Prostate gland (tissue), 2 donors: ENCODE measurements at regions not wholly inside any gene's neighbourhood (a gene's known extent, or its start where the extent isn't known, plus 50 kb on each side); places are given as distances from the start of the nearest gene placed in this dataset.
A peak's percentile ranks its signal among the peaks of the same experiment; 100 is the strongest.

Source experiments
- DNase-seq: peaks from one replicate; pipeline ENCODE4 v3.0.0-alpha.2; 2019; ENCODE audit warnings: low spot score
- H3K27ac ChIP-seq, 2 donors: fragments of 200-600 bp; sonication (generic); 2 replicates each; pipeline ENCODE4 v1.5.1; 2017 to 2019
- H3K27me3 ChIP-seq: fragments of 200-600 bp; sonication (generic); replicated peaks from 2 replicates; pipeline ENCODE4 v1.5.1; 2019; ENCODE audit not compliant: insufficient read depth
- H3K36me3 ChIP-seq, 2 donors: fragments of 200-600 bp; sonication (generic); 1 replicate in 1 of 2; 2 replicates in 1 of 2; pipeline versions ENCODE4 v1.5.1 to v1.8.1; 2017 to 2019
- H3K4me1 ChIP-seq: fragments of 200-600 bp; sonication (generic); replicated peaks from 2 replicates; pipeline ENCODE4 v1.5.1; 2019
- H3K4me3 ChIP-seq, 2 donors: fragments of 200-600 bp; sonication (generic); 2 replicates each; pipeline ENCODE4 v1.5.1; 2017 to 2019
- H3K9me3 ChIP-seq: fragments of 200-600 bp; sonication (generic); 2 replicates; pipeline ENCODE4 v1.5.1; 2017
- POLR2A ChIP-seq: fragments of 450-650 bp; IDR thresholded peaks from one replicate; pipeline ENCODE4 v1.6.1; 2016; ENCODE audit warnings: antibody characterized with exemption, mild to moderate bottlenecking
- POLR2AphosphoS5 ChIP-seq: sonication (generic); formaldehyde crosslinking; IDR thresholded peaks from one replicate; pipeline ENCODE4 v1.6.1; 2017; ENCODE audit warnings: antibody characterized with exemption
- WGBS: methylation state at CpG from one replicate; pipeline ENCODE4 v1.1.5; 2018; 5-methylcytosine and 5-hydroxymethylcytosine counted together
- intact Hi-C: fragments of 100-400 bp; cut with DNase I; formaldehyde crosslinking; loops from one replicate; pipeline ENCODE4 v1.14.2; 2022
- TF ChIP-seq, protein P1 (sequence below), 4 experiments: fragments of 200-600 bp in 2 of 4; fragments of 450-650 bp in 2 of 4; sonication (generic) in 2 of 4; IDR thresholded peaks; 1 replicate in 3 of 4; 2 replicates in 1 of 4; pipeline ENCODE4 v1.5.1; 2016 to 2019; ENCODE audit warnings: antibody characterized with exemption in 4 of 4, mild to moderate bottlenecking in 2 of 4, moderate library complexity in 2 of 4

DNA sequence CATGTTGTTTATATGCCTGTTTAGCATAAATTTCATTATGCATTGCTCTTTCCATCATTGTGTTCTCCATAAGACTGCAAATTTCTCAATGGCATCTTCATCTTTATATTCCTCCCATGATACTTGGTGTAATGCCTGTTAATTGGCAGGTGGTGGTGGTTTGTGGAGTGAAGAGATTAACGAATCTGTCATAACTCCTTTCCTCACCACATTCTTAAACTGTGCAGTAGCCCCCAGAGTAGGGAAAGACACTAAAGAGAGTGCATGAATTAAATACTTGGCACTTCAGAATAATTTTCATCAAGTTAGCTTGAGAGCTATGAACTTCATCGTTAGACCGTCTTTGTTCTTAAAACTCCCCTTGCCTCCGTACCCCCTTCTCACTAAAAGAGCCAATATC lies 329.7 kb downstream of the HS3ST3B1 start:
- H3K27ac ChIP-seq, result no peak overlapping the region
- 67% methylated on average over 4 of the region's 4 CpGs for WGBS
- no peaks in the 10 kb centered on the region for H3K27me3 ChIP-seq
- H3K36me3 ChIP-seq, result no peaks in the 10 kb centered on the region
- DNase-seq, result no peak
- no peaks in the 10 kb centered on the region for H3K9me3 ChIP-seq
- H3K4me1 ChIP-seq, result no peaks in the 10 kb centered on the region
- H3K4me3 ChIP-seq, result no peak overlapping the region
- intact Hi-C loops, result no loop called here
- TF ChIP-seq, protein P1, sequence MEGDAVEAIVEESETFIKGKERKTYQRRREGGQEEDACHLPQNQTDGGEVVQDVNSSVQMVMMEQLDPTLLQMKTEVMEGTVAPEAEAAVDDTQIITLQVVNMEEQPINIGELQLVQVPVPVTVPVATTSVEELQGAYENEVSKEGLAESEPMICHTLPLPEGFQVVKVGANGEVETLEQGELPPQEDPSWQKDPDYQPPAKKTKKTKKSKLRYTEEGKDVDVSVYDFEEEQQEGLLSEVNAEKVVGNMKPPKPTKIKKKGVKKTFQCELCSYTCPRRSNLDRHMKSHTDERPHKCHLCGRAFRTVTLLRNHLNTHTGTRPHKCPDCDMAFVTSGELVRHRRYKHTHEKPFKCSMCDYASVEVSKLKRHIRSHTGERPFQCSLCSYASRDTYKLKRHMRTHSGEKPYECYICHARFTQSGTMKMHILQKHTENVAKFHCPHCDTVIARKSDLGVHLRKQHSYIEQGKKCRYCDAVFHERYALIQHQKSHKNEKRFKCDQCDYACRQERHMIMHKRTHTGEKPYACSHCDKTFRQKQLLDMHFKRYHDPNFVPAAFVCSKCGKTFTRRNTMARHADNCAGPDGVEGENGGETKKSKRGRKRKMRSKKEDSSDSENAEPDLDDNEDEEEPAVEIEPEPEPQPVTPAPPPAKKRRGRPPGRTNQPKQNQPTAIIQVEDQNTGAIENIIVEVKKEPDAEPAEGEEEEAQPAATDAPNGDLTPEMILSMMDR (IDR thresholded peaks at IDR 0.05), result no peak
- TF ChIP-seq POLR2A, result no peak
- TF ChIP-seq POLR2AphosphoS5, result no peak

DNA sequence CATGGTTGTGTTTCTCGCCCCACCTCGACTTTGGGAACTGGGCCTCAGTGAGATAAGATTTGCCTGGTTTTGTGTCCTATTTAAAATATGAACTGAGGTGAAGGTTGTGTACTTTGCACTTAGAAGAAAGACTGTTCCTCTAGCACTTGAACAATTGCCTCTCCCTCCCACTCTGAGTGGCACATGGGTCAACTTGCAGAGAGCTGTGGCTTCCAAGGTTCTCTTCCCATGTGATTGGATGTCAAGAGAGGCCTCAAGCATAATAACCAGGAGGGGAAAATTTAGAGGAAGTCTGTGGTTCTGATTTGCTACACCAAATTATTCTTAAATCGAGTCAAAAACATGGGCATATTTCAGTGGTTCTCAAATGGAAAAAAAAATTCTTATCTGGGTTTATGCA lies 329.2 kb downstream of the HS3ST3B1 start:
- Histone ChIP-seq H3K36me3 (no peaks in the 10 kb centered on the region), H3K9me3 (no peaks in the 10 kb centered on the region), H3K27me3 (no peaks in the 10 kb centered on the region), H3K27ac (no peak overlapping the region), H3K4me3 (no peak overlapping the region), H3K4me1 (no peaks in the 10 kb centered on the region)
- TF ChIP-seq POLR2AphosphoS5 (no peak), POLR2A (no peak)
- TF ChIP-seq, protein P1 (IDR thresholded peaks at IDR 0.05), result no peak
- DNase-seq, result no peak
- 87% methylated on average over 3 of the region's 3 CpGs for WGBS
- intact Hi-C loops, result no loop called here

DNA sequence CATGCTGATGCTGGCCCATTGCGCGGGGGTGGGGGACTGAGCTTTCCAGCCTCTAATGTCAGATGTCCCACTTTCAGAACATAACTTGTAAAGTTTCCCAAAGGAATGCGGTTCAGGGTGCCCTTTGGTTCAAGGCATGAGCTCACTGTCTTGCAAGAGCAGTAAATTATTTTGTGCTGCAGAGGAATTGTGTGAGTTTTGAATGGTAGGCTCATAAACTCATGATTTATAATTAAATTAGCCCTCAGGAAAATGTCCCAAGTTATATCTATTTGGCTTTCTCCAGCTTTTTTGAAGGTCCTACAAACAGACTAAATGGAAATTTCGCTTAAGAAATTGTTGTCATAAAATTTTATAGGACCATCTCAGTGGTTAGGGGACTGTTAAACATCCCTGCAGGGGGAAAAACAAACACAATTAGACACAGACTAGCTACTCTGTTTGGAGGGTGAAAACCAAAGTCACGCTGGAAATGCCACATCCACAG lies 321.8 kb downstream of the HS3ST3B1 start:
- no peak overlapping the region for H3K4me3 ChIP-seq
- 14% methylated on average over 5 of the region's 5 CpGs for WGBS
- H3K27me3 ChIP-seq, result no peaks in the 10 kb centered on the region
- no peaks in the 10 kb centered on the region for H3K4me1 ChIP-seq
- H3K9me3 ChIP-seq, result no peaks in the 10 kb centered on the region
- no peaks in the 10 kb centered on the region for H3K36me3 ChIP-seq
- TF ChIP-seq POLR2AphosphoS5, result no peak
- TF ChIP-seq, protein P1 (IDR thresholded peaks at IDR 0.05), result no peak
- no peak for TF ChIP-seq POLR2A
- peak; percentile 21 for DNase-seq
- no peak overlapping the region for H3K27ac ChIP-seq
- intact Hi-C loops, result no loop called here

DNA sequence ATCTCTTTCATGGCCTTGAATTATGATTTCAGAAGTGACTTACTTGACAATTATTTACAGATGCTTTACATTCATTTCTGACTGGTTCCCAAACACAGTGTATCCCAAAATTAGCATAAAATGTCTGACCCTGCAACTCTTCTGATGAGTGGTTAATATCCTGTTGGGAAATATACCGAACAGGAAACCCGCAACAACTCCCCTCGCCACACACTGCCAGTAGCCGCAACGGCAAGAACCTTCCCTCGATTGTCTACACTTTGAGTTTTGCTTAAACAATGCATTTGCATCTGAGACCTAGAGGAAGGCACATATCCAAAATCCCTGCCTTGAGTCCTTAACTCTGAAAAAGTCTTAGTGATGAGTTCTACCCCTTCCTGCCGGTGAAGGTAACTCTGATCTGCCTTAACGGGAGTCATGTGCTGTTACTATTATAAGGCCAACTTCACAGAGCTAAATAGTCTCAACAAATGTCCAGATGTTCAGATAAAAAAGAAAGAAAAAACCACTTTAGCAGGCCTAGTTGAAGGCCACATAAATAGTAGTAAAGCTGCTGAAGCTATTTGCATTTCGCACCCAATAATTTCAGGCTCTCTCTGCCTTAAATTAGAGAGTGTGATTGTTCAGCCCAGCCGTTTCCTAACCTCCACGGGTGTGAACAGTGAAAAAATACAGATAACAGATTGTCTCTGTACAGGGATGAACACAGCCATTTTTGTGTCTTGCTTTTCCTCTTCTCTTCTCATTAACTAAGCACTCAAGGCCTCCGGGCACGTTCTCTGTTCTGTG lies 321.1 kb downstream of the HS3ST3B1 start:
- Histone ChIP-seq H3K27me3 (no peaks in the 10 kb centered on the region), H3K4me3 (no peak overlapping the region), H3K27ac (no peak overlapping the region), H3K36me3 (no peaks in the 10 kb centered on the region), H3K9me3 (no peaks in the 10 kb centered on the region), H3K4me1 (no peaks in the 10 kb centered on the region)
- TF ChIP-seq POLR2AphosphoS5 (no peak), POLR2A (no peak)
- TF ChIP-seq, protein P1 (IDR thresholded peaks at IDR 0.05), result no peak
- 41% methylated on average over 13 of the region's 13 CpGs for WGBS
- no peak for DNase-seq
- intact Hi-C loops, result no loop called here

DNA sequence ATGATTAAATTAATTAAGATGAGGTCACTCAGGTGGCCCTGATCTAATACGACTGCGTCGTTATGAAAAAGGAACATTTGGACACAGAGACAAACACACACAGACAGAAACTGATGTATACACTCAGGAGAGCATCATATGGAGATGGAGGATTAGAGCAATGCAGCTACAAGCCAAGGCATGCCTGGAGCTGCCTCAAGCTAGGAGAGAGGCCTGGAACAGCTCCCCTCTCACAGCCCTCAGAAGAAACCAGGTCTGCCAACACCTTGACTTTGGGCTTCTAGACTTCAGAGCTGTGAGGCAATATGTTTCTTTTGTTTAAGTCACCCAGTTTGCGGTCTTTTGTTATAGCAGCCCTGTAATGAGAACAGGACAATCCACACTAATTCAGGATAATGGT lies 318.9 kb downstream of the HS3ST3B1 start:
- intact Hi-C loops, result no loop called here
- H3K4me3 ChIP-seq, result no peak overlapping the region
- TF ChIP-seq POLR2A (no peak), POLR2AphosphoS5 (no peak)
- TF ChIP-seq, protein P1 (IDR thresholded peaks at IDR 0.05), result no peak

More for the DNA sequence above, 318.9 kb downstream of the HS3ST3B1 start:
- no peaks in the 10 kb centered on the region for H3K9me3 ChIP-seq
- no peak overlapping the region for H3K27ac ChIP-seq
- H3K4me1 ChIP-seq, result no peaks in the 10 kb centered on the region
- WGBS, result 82% methylated on average over 4 of the region's 4 CpGs
- DNase-seq, result no peak
- no peaks in the 10 kb centered on the region for H3K27me3 ChIP-seq
- no peaks in the 10 kb centered on the region for H3K36me3 ChIP-seq
